DMS53 treated with DMSO at 0.1 percent for 48 hours (cell line): ENCODE measurements at regions not wholly inside any gene's neighbourhood (a gene's known extent, or its start where the extent isn't known, plus 50 kb on each side); places are given as distances from the start of the nearest gene placed in this dataset.

Experiments used
- DNase-seq: peaks from one replicate; lab custom pipeline; 2025; ENCODE audit not compliant: unreplicated experiment; lab: John Stamatoyannopoulos, UW

- DNase-seq, result no peak
Measured at GRCh38 chr6:40946738-40947301, 92.2 kb downstream of the UNC5CL start.

- no peak for DNase-seq
Measured at GRCh38 chr6:40937491-40937890, 101.5 kb downstream of the UNC5CL start.

DNA sequence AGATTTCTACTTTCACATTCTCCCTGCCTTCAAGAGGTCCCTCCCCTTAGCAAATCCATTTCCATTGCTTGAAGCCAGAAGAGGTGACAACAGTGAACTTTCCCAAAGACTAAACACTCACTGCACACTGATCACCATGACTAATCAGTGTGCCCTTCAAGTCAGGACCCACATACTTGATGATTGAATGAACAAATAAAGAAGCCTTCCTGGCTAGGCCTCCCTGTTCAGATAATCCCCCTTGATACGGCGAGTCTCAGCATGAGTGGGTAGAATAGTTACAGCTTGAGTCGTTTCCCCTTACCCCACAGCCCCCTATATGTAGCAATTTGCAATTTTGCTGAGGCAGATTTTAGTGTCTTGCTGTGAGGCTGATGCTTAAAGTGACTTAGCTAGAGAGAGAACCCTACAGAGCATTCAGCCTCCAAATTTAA, 102.2 kb downstream of the UNC5CL start:
- DNase-seq, result no peak

DNA sequence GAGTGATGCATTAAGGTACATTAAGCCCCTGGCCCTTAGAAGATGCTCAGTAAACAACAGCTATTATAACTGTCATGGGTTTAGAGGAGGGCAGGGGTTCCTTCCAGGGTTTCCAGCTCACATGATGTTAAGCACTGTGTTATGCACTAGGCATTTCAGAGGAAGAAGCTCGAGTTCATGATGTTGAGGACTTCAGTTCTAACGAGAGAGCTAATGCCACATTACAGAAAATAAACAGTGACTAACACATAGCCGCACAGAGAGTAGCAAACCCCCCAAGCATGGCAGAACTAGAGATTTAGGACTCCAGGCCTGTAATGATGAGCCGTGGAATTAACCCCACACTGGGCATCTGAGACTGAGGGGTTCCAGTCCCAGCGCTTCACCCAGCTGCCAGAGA, 105.2 kb downstream of the UNC5CL start:
- no peak for DNase-seq

DNA sequence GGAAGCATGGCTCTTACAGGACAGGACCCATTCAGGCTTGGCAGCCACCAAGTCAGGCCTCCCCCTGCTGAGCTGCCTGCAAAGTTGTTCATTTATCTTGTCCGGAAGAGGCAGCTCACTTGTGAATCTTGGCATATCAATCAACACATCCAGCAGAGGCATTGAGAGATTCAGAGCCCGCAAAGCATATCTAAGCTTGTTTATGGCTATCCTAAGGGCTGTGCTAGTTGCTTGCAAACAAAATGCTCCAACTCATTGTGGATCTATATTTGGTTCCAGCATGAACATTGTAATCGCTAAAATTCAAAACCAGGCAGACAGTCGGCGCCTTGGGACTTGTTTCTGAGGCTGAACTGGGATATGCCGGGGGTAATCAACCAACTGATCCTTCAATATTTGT, 106.1 kb downstream of the UNC5CL start:
- no peak for DNase-seq

DNA sequence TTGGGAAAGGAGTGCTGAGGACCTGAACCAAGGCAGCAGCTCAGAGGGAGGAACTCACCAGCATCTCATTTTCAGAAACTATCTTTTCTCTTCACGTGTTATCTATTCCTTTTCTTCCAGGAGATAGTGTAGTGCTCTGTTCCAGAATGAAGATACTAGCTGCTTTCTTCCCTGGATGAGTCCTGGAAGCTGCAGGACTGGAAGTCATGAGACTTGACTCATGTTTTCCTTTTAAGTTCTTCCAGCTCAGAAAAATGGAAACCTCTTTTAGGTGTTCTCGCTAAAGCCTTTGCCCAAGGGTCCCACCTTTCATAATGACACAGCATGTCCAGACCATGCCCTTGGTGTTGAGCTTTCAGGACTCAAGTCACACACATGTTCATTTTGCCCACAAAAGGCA, 106.7 kb downstream of the UNC5CL start:
- no peak for DNase-seq

GRCh38 chr6:40931931-40932330, 107.1 kb downstream of the UNC5CL start:
- DNase-seq, result no peak

DNA sequence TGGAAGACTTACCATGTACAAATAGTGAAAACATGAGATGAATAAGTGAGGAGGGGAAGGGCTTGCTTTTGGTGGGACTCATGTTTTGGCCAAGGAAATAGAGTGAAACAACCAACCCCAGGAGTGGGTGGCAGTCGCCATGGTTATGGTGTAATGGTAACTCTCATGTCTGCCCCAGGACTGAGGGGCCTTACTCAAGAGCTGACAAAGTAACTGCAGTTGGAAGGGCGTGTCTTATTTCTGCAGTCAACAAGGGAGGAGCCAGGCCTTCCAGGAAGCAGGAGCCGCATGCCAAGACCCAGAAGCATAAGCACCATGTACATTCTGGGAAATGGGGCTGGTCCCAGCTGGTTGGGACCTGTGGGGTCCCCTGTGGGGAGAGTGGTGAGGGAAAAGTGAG, 108.5 kb downstream of the UNC5CL start:
- DNase-seq, result no peak

DNA sequence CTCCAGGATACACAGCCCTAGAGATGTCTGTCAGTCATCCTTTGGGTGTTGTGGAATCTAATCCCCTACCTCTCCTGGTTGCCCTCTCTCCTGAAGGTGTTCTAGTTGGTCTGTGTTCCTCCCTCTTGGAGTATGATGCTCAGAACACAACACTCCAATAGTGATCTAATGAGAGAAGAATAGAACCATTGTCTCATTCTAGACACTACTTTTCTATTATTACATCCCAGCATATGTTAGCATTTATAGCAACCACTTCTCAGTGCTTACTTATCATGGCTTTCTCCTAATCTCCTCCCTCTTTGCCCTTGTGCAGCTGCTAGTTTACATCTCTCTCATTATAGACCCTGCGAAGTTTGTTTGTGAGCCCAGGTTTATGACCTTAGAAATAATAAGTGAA, 109.0 kb downstream of the UNC5CL start:
- DNase-seq, result no peak

- DNase-seq, result no peak
Measured at GRCh38 chr6:40929176-40929575, 109.8 kb downstream of the UNC5CL start.

- no peak for DNase-seq
Measured at GRCh38 chr6:40928763-40929162, 110.3 kb downstream of the UNC5CL start.

DNA sequence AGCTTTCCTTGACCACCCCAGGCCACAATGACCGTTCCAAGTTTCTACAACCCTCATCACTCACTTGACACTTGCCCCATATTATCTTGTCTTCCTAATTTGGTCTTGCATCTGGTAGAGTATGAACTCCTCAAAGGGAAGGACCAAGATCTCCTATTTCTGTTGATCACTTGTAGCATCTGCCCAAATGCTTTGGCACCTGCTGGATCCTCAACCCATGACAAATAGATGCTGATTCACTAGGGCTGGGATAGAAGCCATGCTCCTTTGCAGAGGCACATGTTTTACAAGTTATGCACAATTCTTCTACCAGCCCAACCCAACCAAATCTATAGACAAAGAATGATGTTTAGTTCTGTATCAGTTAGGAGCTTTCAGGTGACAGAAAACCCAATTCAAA, 110.7 kb downstream of the UNC5CL start:
- no peak for DNase-seq

DNA sequence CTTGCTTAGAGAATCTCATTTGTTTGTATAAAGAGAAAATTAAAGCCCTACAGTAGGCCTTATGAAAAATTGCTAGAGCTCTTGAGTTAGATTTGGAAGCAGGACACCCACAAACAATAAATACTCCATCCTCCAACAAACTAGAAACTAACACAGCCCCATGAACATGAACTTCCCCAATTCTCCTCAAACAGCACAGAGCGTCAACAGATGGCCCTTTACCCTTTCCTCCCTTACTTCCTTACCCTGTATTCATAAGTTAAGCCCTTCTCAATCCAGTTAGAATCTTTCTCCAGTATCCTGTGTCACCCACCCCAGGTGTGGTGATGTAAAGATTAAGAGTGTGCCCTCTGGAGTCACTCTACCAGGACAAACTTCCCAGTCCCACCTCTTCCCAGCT, 113.7 kb downstream of the UNC5CL start:
- no peak for DNase-seq

DNA sequence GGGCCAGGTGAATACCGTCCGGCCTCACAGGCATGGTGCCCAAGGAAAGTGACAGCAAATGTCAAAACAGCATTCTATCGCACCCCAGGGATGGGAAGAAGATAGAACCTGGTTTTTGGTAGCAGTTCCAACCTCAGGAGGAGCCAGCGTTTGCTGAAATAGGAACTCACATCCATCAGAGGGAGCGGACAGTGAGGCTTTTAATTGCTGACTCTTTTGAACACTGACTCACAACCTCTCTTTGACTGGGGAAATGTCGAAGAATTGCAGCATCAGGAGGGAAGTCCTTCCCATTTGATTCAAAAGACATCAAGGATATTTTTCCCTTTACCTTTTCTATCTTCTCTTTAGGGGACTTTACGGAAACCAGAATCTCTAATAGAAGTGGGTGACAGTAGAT, 114.2 kb downstream of the UNC5CL start:
- DNase-seq, result no peak

- DNase-seq, result no peak
Measured at GRCh38 chr6:40923880-40924279, 115.1 kb downstream of the UNC5CL start.

DNA sequence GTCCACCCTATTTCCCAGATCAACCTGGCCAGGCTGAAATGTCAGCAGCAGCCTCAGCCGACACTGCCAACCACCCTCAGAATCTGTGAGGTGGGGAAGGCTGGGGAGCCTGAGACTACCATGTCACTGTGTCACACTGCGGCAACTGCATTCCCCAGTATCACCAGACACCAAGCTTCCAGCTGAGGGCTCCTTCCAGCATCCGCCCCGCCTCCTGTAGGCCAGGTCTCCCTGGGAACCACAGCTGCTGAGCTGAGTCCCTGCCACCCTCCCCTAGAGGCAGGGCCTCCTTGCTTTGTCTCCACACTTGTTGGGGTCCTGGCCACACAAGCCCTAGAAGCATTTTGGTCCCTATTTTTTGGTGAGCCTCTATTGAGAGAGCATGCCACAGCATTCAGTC, 115.7 kb downstream of the UNC5CL start:
- DNase-seq, result no peak

DNA sequence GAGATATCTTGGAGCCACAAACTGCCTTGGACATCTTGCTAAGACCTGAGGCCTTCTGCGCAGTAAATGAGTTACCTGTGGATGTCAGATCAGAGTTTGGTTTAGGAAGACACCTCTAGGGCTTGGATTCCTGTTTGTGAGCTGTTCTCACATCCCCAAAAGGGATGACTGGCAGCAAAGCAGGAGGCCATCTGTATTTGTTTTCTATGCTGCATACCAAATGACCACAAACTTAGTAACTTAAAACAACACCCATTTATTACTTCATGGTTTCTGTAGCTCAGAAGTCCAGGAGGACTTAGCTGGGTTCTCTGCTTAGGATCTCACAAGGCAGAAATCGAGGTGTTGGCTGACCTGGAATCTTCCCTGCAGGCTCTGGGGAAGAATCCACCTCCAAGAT, 116.7 kb downstream of the UNC5CL start:
- DNase-seq, result no peak

GRCh38 chr6:40918040-40918651, 120.9 kb downstream of the UNC5CL start:
- DNase-seq, result no peak

DNA sequence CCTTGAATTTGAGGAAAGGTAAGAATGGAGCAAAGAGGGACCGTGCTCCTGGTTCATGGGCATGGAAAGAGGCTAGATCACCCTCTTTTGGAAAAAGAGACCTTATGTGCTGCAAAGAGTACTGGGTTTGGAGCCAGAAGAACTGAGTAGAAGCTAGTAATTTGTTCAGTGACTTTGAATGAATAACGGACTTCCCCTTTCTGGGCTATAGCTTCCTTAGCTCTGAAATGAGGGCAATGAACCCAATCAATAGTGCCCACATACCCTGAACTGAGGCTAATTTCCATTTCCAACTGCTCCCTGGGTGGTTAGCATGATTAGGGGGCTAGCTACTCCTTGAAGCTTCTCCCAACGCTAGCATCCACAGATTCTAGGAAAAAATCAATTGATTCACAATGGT, 121.4 kb downstream of the UNC5CL start:
- no peak for DNase-seq

DNA sequence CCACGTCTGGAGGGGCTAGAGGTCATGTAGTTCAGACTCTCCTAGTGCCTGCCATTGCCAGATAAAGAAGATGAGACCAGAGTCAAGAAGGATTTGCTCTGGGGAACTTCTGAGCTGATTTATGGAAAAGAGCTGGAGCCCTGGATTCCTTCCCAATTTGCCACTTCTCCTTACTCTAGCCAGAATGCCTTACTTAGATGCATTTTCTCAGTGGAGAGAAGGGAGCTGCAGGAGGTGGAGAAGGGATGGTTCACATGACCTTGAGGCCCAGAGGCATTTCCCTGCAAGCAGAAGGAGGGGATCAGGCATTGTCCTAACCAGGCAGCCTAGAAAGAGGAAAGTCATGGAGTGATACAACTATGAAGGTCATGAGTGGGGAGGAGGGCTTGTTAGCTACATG, 122.2 kb downstream of the UNC5CL start:
- no peak for DNase-seq

- no peak for DNase-seq
Measured at GRCh38 chr6:40915165-40915564, 123.9 kb downstream of the UNC5CL start.

GRCh38 chr6:40914005-40914404, 125.0 kb downstream of the UNC5CL start:
- DNase-seq, result no peak
